ENCODE measurements at regions not wholly inside any gene's neighbourhood (a gene's known extent, or its start where the extent isn't known, plus 50 kb on each side); places are given as distances from the start of the nearest gene placed in this dataset.

DNA sequence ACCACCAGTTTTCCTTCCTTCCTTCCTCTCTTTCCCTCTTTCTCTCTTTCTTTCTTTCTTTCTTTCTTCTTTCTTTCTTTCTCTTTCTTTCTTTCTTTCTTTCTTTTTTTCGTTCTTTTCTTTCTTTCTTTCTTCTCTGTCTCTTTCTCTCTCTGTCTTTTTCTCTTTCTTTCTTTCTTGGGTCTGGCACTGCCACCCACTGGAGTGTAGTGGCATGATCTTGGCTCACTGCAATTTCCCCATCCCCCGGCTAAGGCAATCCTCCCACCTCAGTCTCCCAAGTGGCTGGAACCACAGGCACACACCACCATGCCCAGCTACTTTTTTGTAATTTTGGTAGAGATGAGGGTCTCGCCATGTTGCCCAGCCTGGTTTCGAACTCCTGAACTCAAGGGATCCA lies 51.6 kb upstream of the NHS start:
- H3K27ac ChIP-seq: no peak overlapping the region
- TF ChIP-seq POLR2A (IDR thresholded peaks at IDR 0.05) (no peak), POLR2AphosphoS5 (IDR thresholded peaks at IDR 0.05) (no peak)
- TF ChIP-seq, protein P1, sequence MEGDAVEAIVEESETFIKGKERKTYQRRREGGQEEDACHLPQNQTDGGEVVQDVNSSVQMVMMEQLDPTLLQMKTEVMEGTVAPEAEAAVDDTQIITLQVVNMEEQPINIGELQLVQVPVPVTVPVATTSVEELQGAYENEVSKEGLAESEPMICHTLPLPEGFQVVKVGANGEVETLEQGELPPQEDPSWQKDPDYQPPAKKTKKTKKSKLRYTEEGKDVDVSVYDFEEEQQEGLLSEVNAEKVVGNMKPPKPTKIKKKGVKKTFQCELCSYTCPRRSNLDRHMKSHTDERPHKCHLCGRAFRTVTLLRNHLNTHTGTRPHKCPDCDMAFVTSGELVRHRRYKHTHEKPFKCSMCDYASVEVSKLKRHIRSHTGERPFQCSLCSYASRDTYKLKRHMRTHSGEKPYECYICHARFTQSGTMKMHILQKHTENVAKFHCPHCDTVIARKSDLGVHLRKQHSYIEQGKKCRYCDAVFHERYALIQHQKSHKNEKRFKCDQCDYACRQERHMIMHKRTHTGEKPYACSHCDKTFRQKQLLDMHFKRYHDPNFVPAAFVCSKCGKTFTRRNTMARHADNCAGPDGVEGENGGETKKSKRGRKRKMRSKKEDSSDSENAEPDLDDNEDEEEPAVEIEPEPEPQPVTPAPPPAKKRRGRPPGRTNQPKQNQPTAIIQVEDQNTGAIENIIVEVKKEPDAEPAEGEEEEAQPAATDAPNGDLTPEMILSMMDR (IDR thresholded peaks at IDR 0.05 in 8 of 11, conservative IDR thresholded peaks at IDR 0.05 in 3 of 11): no peak
- H3K27me3 ChIP-seq (replicated peaks in 1 of 7): no peaks in the 10 kb centered on the region
- H3K9me3 ChIP-seq: peaks cover 0 to 3% (median 0%) of the 10 kb centered on the region in 8 donors
- intact Hi-C loops (cut with DNase I; ENCODE audit: low total_unique reads): no loop called here
- DNase-seq: no peak
- H3K4me1 ChIP-seq: no peaks in the 10 kb centered on the region
- WGBS, 5 donors: 78 to 91% (median 81%) methylated on average over 3 to 4 of the region's 4 CpGs
- no peak overlapping the region for H3K4me3 ChIP-seq
- H3K36me3 ChIP-seq: no peaks in the 10 kb centered on the region

Data from spleen (tissue), 11 donors.